ENCODE measurements at regions not wholly inside any gene's neighbourhood (a gene's known extent, or its start where the extent isn't known, plus 50 kb on each side); places are given as distances from the start of the nearest gene placed in this dataset.

DNA sequence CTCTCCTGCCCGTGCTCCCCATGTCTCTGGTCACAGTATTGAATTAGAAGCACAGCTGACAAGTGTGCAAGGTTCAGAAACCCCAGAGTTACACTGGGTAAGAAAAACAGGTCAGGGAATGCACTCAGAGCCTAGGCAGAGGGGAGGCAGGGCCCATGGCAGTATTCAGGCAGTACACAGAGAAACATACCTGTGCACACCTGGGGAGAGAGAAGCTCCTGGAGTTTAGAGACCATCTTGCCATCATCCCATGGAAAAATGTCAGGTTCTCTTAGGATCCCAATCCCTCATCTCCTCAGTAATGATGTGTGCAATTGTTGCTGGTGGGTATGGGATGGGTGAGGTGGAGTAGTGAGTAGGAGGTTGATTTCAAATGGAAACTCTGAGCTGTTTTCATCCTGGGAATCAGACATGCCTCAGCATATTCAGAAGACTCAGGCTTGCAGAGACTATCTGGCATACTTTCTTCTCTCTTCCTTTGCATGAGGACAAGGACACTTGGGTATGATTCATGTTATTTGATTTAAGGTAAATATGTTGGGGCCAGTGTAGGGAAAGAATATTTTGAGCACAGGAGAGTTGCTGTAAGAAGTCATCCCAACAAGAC is 228.5 kb downstream of the ESM1 start:
- H3K9me3 ChIP-seq = no peaks in the 10 kb centered on the region
- H3K27ac ChIP-seq = no peak overlapping the region
- H3K36me3 ChIP-seq = no peaks in the 10 kb centered on the region
- H3K4me1 ChIP-seq = peaks cover 0 to 13% (median 6%) of the 10 kb centered on the region in 3 donors
- H3K27me3 ChIP-seq = no peaks in the 10 kb centered on the region
- no peak for DNase-seq
- H3K4me3 ChIP-seq = no peak overlapping the region
- intact Hi-C loops (cut with DNase I) = no loop called here
- TF ChIP-seq, protein P1, sequence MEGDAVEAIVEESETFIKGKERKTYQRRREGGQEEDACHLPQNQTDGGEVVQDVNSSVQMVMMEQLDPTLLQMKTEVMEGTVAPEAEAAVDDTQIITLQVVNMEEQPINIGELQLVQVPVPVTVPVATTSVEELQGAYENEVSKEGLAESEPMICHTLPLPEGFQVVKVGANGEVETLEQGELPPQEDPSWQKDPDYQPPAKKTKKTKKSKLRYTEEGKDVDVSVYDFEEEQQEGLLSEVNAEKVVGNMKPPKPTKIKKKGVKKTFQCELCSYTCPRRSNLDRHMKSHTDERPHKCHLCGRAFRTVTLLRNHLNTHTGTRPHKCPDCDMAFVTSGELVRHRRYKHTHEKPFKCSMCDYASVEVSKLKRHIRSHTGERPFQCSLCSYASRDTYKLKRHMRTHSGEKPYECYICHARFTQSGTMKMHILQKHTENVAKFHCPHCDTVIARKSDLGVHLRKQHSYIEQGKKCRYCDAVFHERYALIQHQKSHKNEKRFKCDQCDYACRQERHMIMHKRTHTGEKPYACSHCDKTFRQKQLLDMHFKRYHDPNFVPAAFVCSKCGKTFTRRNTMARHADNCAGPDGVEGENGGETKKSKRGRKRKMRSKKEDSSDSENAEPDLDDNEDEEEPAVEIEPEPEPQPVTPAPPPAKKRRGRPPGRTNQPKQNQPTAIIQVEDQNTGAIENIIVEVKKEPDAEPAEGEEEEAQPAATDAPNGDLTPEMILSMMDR (IDR thresholded peaks at IDR 0.05) = no peak
- TF ChIP-seq POLR2A (IDR thresholded peaks at IDR 0.05) = no peak
- WGBS, 2 donors = 100% methylated on average over 1 of the region's 1 CpG

- no peak overlapping the region for H3K27ac ChIP-seq
- no peaks in the 10 kb centered on the region for H3K27me3 ChIP-seq
- peaks cover 0 to 13% (median 6%) of the 10 kb centered on the region in 3 donors for H3K4me1 ChIP-seq
- H3K4me3 ChIP-seq = no peak overlapping the region
- H3K9me3 ChIP-seq = no peaks in the 10 kb centered on the region
- intact Hi-C loops (cut with DNase I) = no loop called here
- no peak for TF ChIP-seq POLR2A (IDR thresholded peaks at IDR 0.05)
- TF ChIP-seq, protein P1 (IDR thresholded peaks at IDR 0.05) = no peak
- no peaks in the 10 kb centered on the region for H3K36me3 ChIP-seq
- 38 to 43% methylated on average over 4 of the region's 4 CpGs for WGBS, 2 donors
- DNase-seq = no peak
These were observed 229.1 kb downstream of the ESM1 start for GRCh38 chr5:54756301-54756700.

DNA sequence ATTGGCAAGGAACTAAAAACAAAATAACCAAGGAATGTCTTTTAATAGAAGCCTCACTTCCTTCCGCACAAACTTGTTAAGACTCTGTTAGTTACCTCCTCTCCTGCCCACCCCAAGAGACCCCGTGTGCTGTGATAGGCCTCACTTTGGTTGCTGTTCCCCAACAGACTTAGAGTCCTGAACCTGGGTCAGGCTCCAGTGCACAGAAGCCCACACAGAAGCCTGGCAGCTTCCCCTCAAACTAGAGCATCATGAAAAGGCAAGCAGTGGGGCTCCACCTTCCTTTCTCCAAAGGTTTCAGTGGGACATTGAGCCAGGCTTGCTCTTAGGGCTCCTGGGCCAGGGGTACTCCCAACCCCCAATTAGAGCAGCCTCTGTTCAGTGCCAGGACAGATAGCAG is 230.5 kb downstream of the ESM1 start:
- 82 to 90% methylated on average over 2 of the region's 2 CpGs for WGBS, 2 donors
- no peak for DNase-seq
- no peak overlapping the region for H3K27ac ChIP-seq
- no peaks in the 10 kb centered on the region for H3K9me3 ChIP-seq
- H3K36me3 ChIP-seq = no peaks in the 10 kb centered on the region
- H3K4me1 ChIP-seq = peaks cover 0 to 10% (median 6%) of the 10 kb centered on the region in 3 donors
- no peak overlapping the region for H3K4me3 ChIP-seq
- H3K27me3 ChIP-seq = no peaks in the 10 kb centered on the region
- intact Hi-C loops (cut with DNase I) = no loop called here
- TF ChIP-seq, protein P1 (IDR thresholded peaks at IDR 0.05) = no peak
- no peak for TF ChIP-seq POLR2A (IDR thresholded peaks at IDR 0.05)

DNA sequence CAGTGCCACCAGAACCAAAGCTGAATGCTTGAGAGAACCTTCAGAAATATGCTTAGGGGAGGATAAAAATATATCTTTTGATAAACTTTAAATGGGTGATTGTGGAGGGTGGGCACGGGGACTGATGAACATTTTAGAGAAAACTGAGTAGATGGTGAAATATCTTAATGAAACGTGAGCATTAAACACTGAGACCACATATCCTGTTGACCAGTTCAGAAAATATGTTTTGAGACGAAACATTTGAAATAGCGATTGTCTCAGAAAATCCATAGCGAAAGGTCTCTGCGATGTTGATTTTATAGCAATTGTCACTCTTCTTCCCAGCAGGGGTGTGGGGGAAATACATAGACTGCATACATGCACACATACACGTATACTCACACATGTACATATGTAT is 231.0 kb downstream of the ESM1 start:
- no peaks in the 10 kb centered on the region for H3K9me3 ChIP-seq
- H3K4me3 ChIP-seq = no peak overlapping the region
- DNase-seq = no peak
- no peak overlapping the region for H3K27ac ChIP-seq
- WGBS, 2 donors = 91 to 93% methylated on average over 7 of the region's 7 CpGs
- no peaks in the 10 kb centered on the region for H3K27me3 ChIP-seq
- H3K4me1 ChIP-seq = peaks cover 0 to 10% (median 6%) of the 10 kb centered on the region in 3 donors
- intact Hi-C loops (cut with DNase I) = no loop called here
- TF ChIP-seq, protein P1 (IDR thresholded peaks at IDR 0.05) = no peak
- no peak for TF ChIP-seq POLR2A (IDR thresholded peaks at IDR 0.05)
- no peaks in the 10 kb centered on the region for H3K36me3 ChIP-seq

- whole genome bisulfite sequencing, 2 donors = 91 to 94% methylated on average over 1 of the region's 1 CpG
- Histone ChIP-seq H3K27ac (no peak overlapping the region), H3K36me3 (no peaks in the 10 kb centered on the region), H3K4me1 (peaks cover 0 to 10% (median 6%) of the 10 kb centered on the region in 3 donors), H3K4me3 (no peak overlapping the region), H3K27me3 (no peaks in the 10 kb centered on the region), H3K9me3 (no peaks in the 10 kb centered on the region)
- no peak for DNase-seq
- no peak for TF ChIP-seq POLR2A (IDR thresholded peaks at IDR 0.05)
- TF ChIP-seq, protein P1 (IDR thresholded peaks at IDR 0.05) = no peak
- intact Hi-C loops (cut with DNase I) = no loop called here
These were observed 231.6 kb downstream of the ESM1 start for GRCh38 chr5:54753753-54754152.
